Neural progenitor cell (in vitro differentiated cells): ENCODE measurements at regions not wholly inside any gene's neighbourhood (a gene's known extent, or its start where the extent isn't known, plus 50 kb on each side); places are given as distances from the start of the nearest gene placed in this dataset.

ENCODE experiments used
- CTCF ChIP-seq: fragments of 200-600 bp; sonication (generic); IDR thresholded peaks from 2 replicates; pipeline ENCODE4 v1.5.1; 2017; ENCODE audit warnings: antibody characterized with exemption, mild to moderate bottlenecking
- EZH2 ChIP-seq: fragments of 200-600 bp; sonication (generic); IDR thresholded peaks from 2 replicates; pipeline ENCODE4 v1.6.1; 2017; ENCODE audit warnings: antibody characterized with exemption, mild to moderate bottlenecking, moderate library complexity
- EZH2phosphoT487 ChIP-seq: fragments of 200-600 bp; sonication (generic); IDR thresholded peaks from 2 replicates; pipeline ENCODE4 v1.6.1; 2017; ENCODE audit warnings: antibody characterized with exemption

GRCh38 chr4:59540311-59540710 lies 1659.8 kb upstream of the ADGRL3 start:
- TF ChIP-seq EZH2, result no peak
- TF ChIP-seq CTCF, result no peak
- TF ChIP-seq EZH2phosphoT487, result no peak
